HEK293 (cell line): ENCODE measurements at regions not wholly inside any gene's neighbourhood (a gene's known extent, or its start where the extent isn't known, plus 50 kb on each side); places are given as distances from the start of the nearest gene placed in this dataset.

ENCODE experiments used
- CTCF ChIA-PET: fragments of 350-600 bp; formaldehyde crosslinking; extraction: SDS; loops from one replicate; lab custom pipeline; 2021; ENCODE audit warnings: antibody characterized with exemption; lab: Yijun Ruan, JAX
- POLR2A ChIA-PET: fragments of 300-600 bp; formaldehyde crosslinking; extraction: SDS; loops from one replicate; lab custom pipeline; 2020; ENCODE audit warnings: antibody characterized with exemption, inconsistent platforms; lab: Yijun Ruan, JAX
- H3K27ac ChIP-seq: fragments of 200-500 bp; sonication (Bioruptor generic); 2 replicates; pipeline ENCODE4 v1.5.1; 2014; ENCODE audit warnings: low read depth, low read length, control low read depth, inconsistent platforms; ENCODE audit errors: extremely low read depth
- H3K36me3 ChIP-seq, 2 experiments: fragments of 200-500 bp in 1 of 2; sonication (Bioruptor generic) in 1 of 2; 1 replicate in 1 of 2; 2 replicates in 1 of 2; pipeline ENCODE4 v1.5.1; 2014 to 2017; ENCODE audit warnings: inconsistent platforms in 2 of 2, low read length in 2 of 2; ENCODE audit not compliant: control insufficient read depth in 2 of 2, insufficient read depth in 1 of 2
- H3K4me1 ChIP-seq: fragments of 200-500 bp; sonication (Bioruptor generic); 2 replicates; pipeline ENCODE4 v1.5.1; 2014; ENCODE audit warnings: mild to moderate bottlenecking, low read length, inconsistent platforms; ENCODE audit not compliant: control insufficient read depth, insufficient read depth
- H3K4me3 ChIP-seq: 2 replicates; pipeline ENCODE4 v1.5.1; 2011; ENCODE audit warnings: low read depth, mild to moderate bottlenecking, control low read depth, low read length, moderate library complexity
- H3K9me3 ChIP-seq: fragments of 200-500 bp; sonication (Bioruptor generic); 2 replicates; pipeline ENCODE4 v1.5.1; 2014; ENCODE audit warnings: low read depth, low read length, inconsistent platforms; ENCODE audit not compliant: control insufficient read depth, insufficient read depth
- EGR2 ChIP-seq: fragments of 450-650 bp; formaldehyde crosslinking; IDR thresholded peaks from 2 replicates; pipeline ENCODE4 v1.5.1; 2016; ENCODE audit warnings: low read depth, missing biosample characterization, missing genetic modification characterization
- FEZF1 ChIP-seq: fragments of 450-650 bp; formaldehyde crosslinking; IDR thresholded peaks from 2 replicates; pipeline ENCODE4 v1.5.1; 2016; ENCODE audit warnings: missing biosample characterization, missing genetic modification characterization
- GLI2 ChIP-seq: fragments of 450-650 bp; formaldehyde crosslinking; IDR thresholded peaks from 2 replicates; pipeline ENCODE4; 2017; ENCODE audit warnings: missing biosample characterization, missing genetic modification characterization, low read depth, borderline replicate concordance
- HOXD13 ChIP-seq: sonication (generic); formaldehyde crosslinking; IDR thresholded peaks from 2 replicates; pipeline ENCODE4 v1.8.0; 2022; ENCODE audit warnings: missing genetic modification reagents, borderline replicate concordance
- REPIN1 ChIP-seq: fragments of 450-650 bp; formaldehyde crosslinking; IDR thresholded peaks from 2 replicates; pipeline ENCODE4 v1.5.1; 2017; ENCODE audit warnings: missing biosample characterization, missing genetic modification characterization, low read depth
- SETDB1 ChIP-seq: IDR thresholded peaks from one replicate; pipeline ENCODE4 v1.6.1; 2017; ENCODE audit warnings: mild to moderate bottlenecking, low read length, moderate library complexity, mixed read lengths; ENCODE audit not compliant: insufficient read length
- YY2 ChIP-seq: fragments of 450-650 bp; formaldehyde crosslinking; IDR thresholded peaks from 2 replicates; pipeline ENCODE4 v1.5.1; 2016; ENCODE audit warnings: missing biosample characterization, missing genetic modification characterization
- ZEB2 ChIP-seq: fragments of 450-650 bp; formaldehyde crosslinking; IDR thresholded peaks from 2 replicates; pipeline ENCODE4 v1.5.1; 2016; ENCODE audit warnings: missing biosample characterization, missing genetic modification characterization
- ZFHX2 ChIP-seq: fragments of 450-650 bp; formaldehyde crosslinking; conservative IDR thresholded peaks from 2 replicates; pipeline ENCODE4 v1.5.1; 2016; ENCODE audit warnings: missing biosample characterization, missing genetic modification characterization
- ZNF10 ChIP-seq: fragments of 450-650 bp; formaldehyde crosslinking; IDR thresholded peaks from 2 replicates; pipeline ENCODE4 v1.5.1; 2017; ENCODE audit warnings: missing biosample characterization, missing genetic modification characterization
- ZNF24 ChIP-seq: fragments of 450-650 bp; formaldehyde crosslinking; IDR thresholded peaks from 2 replicates; pipeline ENCODE4 v1.5.1; 2016; ENCODE audit warnings: missing biosample characterization, missing genetic modification characterization
- ZNF394 ChIP-seq: fragments of 450-650 bp; formaldehyde crosslinking; IDR thresholded peaks from 2 replicates; pipeline ENCODE4 v1.5.1; 2016; ENCODE audit warnings: missing biosample characterization, missing genetic modification characterization, mild to moderate bottlenecking, moderate library complexity, borderline replicate concordance
- ZNF473 ChIP-seq: fragments of 450-650 bp; formaldehyde crosslinking; IDR thresholded peaks from 2 replicates; pipeline ENCODE4 v1.5.1; 2017; ENCODE audit warnings: missing biosample characterization, missing genetic modification characterization
- ZNF510 ChIP-seq: fragments of 450-650 bp; formaldehyde crosslinking; IDR thresholded peaks from 2 replicates; pipeline ENCODE4 v1.5.1; 2018; ENCODE audit warnings: mild to moderate bottlenecking, missing genetic modification characterization, missing biosample characterization; ENCODE audit not compliant: insufficient replicate concordance
- ZNF555 ChIP-seq: fragments of 450-650 bp; formaldehyde crosslinking; conservative IDR thresholded peaks from 2 replicates; pipeline ENCODE4 v1.5.1; 2017; ENCODE audit warnings: missing biosample characterization, mild to moderate bottlenecking, missing genetic modification characterization, inconsistent platforms
- ZNF560 ChIP-seq: fragments of 450-650 bp; formaldehyde crosslinking; IDR thresholded peaks from 2 replicates; pipeline ENCODE4 v1.5.1; 2017; ENCODE audit warnings: missing biosample characterization, missing genetic modification characterization, borderline replicate concordance
- ZNF664 ChIP-seq: fragments of 450-650 bp; formaldehyde crosslinking; IDR thresholded peaks from 2 replicates; pipeline ENCODE4 v1.5.1; 2016; ENCODE audit warnings: missing biosample characterization, missing genetic modification characterization
- TF ChIP-seq, protein P1 (sequence below): fragments of 450-650 bp; IDR thresholded peaks from 2 replicates; pipeline ENCODE4 v1.5.1; 2018; ENCODE audit warnings: missing biosample characterization, mild to moderate bottlenecking, missing genetic modification characterization
- TF ChIP-seq, protein P2 (sequence below): fragments of 450-650 bp; formaldehyde crosslinking; IDR thresholded peaks from 2 replicates; pipeline ENCODE4 v1.5.1; 2017; ENCODE audit warnings: missing biosample characterization, missing genetic modification characterization

DNA sequence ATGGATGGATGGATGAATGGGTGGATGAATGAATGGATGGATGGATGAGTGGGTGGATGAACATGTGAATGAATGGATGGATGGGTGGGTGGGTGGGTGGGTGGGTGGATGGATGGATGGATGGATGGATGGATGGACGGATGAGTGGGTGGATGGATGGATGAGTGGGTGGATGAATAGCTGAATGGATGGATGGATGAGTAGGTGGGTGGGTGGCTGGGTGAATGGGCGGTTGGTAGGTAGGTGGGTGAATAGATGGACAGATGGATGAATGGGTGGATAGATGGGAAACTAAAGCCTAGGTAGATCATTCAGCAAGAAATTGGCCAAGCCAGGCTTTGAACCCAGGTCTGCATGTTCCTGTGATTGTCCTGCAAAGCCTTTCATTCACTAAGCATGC is 155.6 kb downstream of the WNT5A start:
- Histone ChIP-seq H3K27ac (no peak overlapping the region), H3K36me3 (no peaks in the 10 kb centered on the region), H3K4me3 (no peak overlapping the region), H3K4me1 (no peaks in the 10 kb centered on the region), H3K9me3 (no peaks in the 10 kb centered on the region)
- ChIA-PET POLR2A (no interaction called here), CTCF (interaction anchor here (1.1 kb wide), 1 partner anchor 277 kb away, joined by 3 read pairs; no protein-coding TSS in a partner anchor)
- TF ChIP-seq ZNF394 (tag by site-specific recombination) (no peak), ZFHX2 (tag by site-specific recombination) (peak; percentile 69), ZNF560 (tag by site-specific recombination) (no peak), EGR2 (tag by site-specific recombination) (peak; percentile 76), ZNF510 (tag by site-specific recombination) (no peak)

DNA sequence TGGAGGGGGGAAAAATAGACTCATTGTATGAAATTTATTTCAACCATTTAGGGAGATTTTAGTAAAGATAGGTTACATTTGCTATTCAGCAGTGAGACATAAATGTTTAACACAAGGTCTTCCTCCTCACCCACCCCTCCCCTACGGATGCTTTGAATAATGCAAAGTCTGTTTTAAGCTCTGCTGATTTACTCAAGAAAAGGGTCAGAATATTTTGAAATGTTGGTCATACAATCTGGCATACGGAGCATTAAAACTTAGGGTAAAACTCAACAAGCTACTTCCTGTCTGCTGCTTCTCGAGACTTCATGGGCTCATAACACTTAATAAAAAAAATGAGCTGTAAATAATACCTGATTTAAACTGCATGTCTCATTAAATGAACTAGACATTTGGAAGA is 156.3 kb downstream of the WNT5A start:
- ChIA-PET POLR2A (no interaction called here), CTCF (interaction anchor here (0.7 to 1.1 kb wide), 2 partner anchors 278 to 408 kb away, joined by 3 read pairs; no protein-coding TSS in a partner anchor)
- Histone ChIP-seq H3K36me3 (no peaks in the 10 kb centered on the region), H3K4me1 (no peaks in the 10 kb centered on the region), H3K9me3 (no peaks in the 10 kb centered on the region), H3K4me3 (no peak overlapping the region), H3K27ac (no peak overlapping the region)
- TF ChIP-seq ZNF10 (tag by site-specific recombination) (no peak), YY2 (tag by site-specific recombination) (no peak), REPIN1 (tag by site-specific recombination) (no peak), HOXD13 (CRISPR knock-in tag) (no peak), FEZF1 (tag by site-specific recombination) (no peak), GLI2 (tag by site-specific recombination) (no peak), ZNF473 (tag by site-specific recombination) (no peak), ZNF555 (no peak), SETDB1 (no peak), ZNF664 (tag by site-specific recombination) (no peak), ZEB2 (tag by site-specific recombination) (no peak)
- TF ChIP-seq, protein P1, sequence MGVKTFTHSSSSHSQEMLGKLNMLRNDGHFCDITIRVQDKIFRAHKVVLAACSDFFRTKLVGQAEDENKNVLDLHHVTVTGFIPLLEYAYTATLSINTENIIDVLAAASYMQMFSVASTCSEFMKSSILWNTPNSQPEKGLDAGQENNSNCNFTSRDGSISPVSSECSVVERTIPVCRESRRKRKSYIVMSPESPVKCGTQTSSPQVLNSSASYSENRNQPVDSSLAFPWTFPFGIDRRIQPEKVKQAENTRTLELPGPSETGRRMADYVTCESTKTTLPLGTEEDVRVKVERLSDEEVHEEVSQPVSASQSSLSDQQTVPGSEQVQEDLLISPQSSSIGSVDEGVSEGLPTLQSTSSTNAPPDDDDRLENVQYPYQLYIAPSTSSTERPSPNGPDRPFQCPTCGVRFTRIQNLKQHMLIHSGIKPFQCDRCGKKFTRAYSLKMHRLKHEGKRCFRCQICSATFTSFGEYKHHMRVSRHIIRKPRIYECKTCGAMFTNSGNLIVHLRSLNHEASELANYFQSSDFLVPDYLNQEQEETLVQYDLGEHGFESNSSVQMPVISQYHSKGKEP: no peak

DNA sequence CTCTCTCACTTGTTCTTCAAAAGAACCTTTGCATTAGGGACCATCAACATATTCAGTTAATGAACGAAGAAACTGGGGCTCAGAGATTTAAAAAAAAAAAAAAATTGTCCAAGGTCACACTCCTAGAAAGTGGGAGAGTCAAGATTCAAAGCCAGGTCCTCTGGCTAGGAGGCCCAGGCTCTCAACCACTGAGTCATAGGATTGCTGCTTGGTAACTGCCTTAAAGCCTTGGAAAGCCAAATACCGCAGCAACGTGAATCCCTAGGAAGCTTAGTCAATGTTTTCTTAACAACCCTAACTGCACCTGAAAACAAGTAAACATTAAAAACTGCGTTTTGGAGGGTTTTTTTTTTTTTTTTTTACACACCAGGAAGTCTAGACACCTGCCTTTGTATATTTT is 156.8 kb downstream of the WNT5A start:
- no peak overlapping the region for H3K27ac ChIP-seq
- H3K9me3 ChIP-seq: no peaks in the 10 kb centered on the region
- no peak for TF ChIP-seq ZNF24 (tag by site-specific recombination)
- TF ChIP-seq, protein P2, sequence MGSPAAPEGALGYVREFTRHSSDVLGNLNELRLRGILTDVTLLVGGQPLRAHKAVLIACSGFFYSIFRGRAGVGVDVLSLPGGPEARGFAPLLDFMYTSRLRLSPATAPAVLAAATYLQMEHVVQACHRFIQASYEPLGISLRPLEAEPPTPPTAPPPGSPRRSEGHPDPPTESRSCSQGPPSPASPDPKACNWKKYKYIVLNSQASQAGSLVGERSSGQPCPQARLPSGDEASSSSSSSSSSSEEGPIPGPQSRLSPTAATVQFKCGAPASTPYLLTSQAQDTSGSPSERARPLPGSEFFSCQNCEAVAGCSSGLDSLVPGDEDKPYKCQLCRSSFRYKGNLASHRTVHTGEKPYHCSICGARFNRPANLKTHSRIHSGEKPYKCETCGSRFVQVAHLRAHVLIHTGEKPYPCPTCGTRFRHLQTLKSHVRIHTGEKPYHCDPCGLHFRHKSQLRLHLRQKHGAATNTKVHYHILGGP (tag by site-specific recombination): 0 out of 2 replicates have a peak, but pooled peaks have one; percentile 13
- TF ChIP-seq, all 188 proteins: peak for 1
- Histone ChIP-seq H3K4me3 (no peak overlapping the region), H3K4me1 (no peaks in the 10 kb centered on the region), H3K36me3 (no peaks in the 10 kb centered on the region)
- POLR2A ChIA-PET: no interaction called here
- CTCF ChIA-PET: interaction anchor here (0.7 to 1.1 kb wide), 2 partner anchors 279 to 408 kb away, joined by 3 read pairs; no protein-coding TSS in a partner anchor
